ENCODE measurements at regions not wholly inside any gene's neighbourhood (a gene's known extent, or its start where the extent isn't known, plus 50 kb on each side); places are given as distances from the start of the nearest gene placed in this dataset.
"Not testable (repeated sequence)": the region's sequence is repeated elsewhere in the genome, so short reads cannot be mapped to it uniquely, and the experiment has no call there.

DNA sequence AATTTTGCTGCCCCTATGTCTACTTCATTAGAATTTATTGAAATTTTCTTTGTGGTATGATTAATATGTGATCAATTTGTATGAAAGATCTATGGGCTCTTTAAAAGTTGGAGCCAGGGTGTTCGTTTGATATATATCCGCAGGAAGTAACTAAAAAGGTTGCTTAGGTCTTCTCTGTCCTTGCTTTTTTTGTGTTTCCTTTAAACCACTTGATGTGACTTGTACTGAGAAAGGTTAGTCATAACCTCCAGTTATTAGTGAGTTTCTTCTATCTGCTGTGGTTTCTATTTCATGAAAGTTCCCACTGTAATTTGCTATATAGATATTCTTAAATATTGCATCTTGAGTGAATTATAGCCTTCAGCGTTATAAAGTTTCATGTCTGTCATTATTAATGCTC, 585.3 kb upstream of the ARID1B start:
- TF ChIP-seq, protein P1, sequence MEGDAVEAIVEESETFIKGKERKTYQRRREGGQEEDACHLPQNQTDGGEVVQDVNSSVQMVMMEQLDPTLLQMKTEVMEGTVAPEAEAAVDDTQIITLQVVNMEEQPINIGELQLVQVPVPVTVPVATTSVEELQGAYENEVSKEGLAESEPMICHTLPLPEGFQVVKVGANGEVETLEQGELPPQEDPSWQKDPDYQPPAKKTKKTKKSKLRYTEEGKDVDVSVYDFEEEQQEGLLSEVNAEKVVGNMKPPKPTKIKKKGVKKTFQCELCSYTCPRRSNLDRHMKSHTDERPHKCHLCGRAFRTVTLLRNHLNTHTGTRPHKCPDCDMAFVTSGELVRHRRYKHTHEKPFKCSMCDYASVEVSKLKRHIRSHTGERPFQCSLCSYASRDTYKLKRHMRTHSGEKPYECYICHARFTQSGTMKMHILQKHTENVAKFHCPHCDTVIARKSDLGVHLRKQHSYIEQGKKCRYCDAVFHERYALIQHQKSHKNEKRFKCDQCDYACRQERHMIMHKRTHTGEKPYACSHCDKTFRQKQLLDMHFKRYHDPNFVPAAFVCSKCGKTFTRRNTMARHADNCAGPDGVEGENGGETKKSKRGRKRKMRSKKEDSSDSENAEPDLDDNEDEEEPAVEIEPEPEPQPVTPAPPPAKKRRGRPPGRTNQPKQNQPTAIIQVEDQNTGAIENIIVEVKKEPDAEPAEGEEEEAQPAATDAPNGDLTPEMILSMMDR (IDR thresholded peaks at IDR 0.05) = no peak
- no peak for TF ChIP-seq POLR2A (IDR thresholded peaks at IDR 0.05)
- Histone ChIP-seq H3K27me3 (no peaks in the 10 kb centered on the region), H3K4me1 (no peaks in the 10 kb centered on the region), H3K9me3 (no peaks in the 10 kb centered on the region), H3K27ac (no peak overlapping the region), H3K4me3 (no peak overlapping the region), H3K36me3 (replicated peaks in 1 of 2; ENCODE audit: insufficient read depth in 1 of 2, low read depth in 2 of 2) (no peaks in the 10 kb centered on the region)
- ATAC-seq (no peak), DNase-seq (no peak)
- WGBS, 2 donors = 45 to 63% methylated on average over 3 of the region's 3 CpGs
- intact Hi-C loops (cut with DNase I) = no loop called here

DNA sequence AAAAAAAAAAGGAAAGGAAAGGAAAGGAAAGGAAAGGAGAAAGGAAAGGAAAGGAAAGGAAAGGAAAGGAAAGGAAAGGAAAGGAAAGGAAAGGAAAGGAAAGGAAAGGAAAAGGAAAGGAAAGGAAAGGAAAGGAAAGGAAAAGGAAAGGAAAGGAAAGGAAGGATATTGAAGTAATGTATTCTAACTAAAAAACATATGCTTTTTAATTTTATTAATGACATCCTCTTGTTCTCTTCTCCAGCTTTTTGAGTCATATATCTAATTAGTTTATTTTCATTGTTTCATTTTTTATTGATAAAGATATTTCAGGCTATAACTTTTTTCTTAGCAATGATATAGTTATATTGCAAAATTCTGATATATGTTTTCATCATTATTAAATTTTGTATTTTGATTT, 585.8 kb upstream of the ARID1B start:
- H3K27me3 ChIP-seq; ATAC-seq; DNase-seq; H3K36me3 ChIP-seq (replicated peaks in 1 of 2; ENCODE audit: insufficient read depth in 1 of 2, low read depth in 2 of 2); intact Hi-C loops (cut with DNase I); H3K4me1 ChIP-seq; H3K4me3 ChIP-seq; H3K9me3 ChIP-seq; H3K27ac ChIP-seq: not testable (repeated sequence)

GRCh38 chr6:156190270-156190669, 586.9 kb upstream of the ARID1B start:
- no peaks in the 10 kb centered on the region for H3K36me3 ChIP-seq (replicated peaks in 1 of 2; ENCODE audit: insufficient read depth in 1 of 2, low read depth in 2 of 2)
- no peaks in the 10 kb centered on the region for H3K9me3 ChIP-seq
- H3K4me1 ChIP-seq = no peaks in the 10 kb centered on the region
- 77 to 79% methylated on average over 6 of the region's 6 CpGs for WGBS, 2 donors
- H3K27ac ChIP-seq = no peak overlapping the region
- ATAC-seq = no peak
- H3K27me3 ChIP-seq = no peaks in the 10 kb centered on the region
- no peak for TF ChIP-seq POLR2A (IDR thresholded peaks at IDR 0.05)
- TF ChIP-seq, protein P1 (IDR thresholded peaks at IDR 0.05) = no peak
- H3K4me3 ChIP-seq = no peak overlapping the region
- intact Hi-C loops (cut with DNase I) = no loop called here
- DNase-seq = peak in 2 of 4 donors; percentile 19 to 26

DNA sequence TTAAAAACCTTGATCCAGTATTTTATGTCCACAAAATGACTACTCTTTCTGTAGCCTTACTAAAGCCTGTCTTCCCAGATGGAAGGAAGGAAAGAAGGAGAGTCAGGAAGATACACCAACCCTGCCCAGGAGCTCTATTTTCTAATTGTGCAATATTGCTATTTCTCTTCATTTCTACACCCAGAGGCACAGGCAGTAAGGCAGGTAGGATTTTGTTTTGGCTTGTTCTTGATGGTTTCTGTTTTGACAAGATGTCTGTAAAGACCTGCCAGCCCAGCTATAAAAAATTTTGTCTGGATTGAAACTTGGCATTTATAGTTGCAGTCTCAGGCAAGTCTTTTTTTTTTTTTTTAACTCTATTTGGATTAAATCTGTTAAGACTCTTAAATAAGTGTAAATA, 587.5 kb upstream of the ARID1B start:
- ATAC-seq = no peak
- H3K36me3 ChIP-seq (replicated peaks in 1 of 2; ENCODE audit: insufficient read depth in 1 of 2, low read depth in 2 of 2) = no peaks in the 10 kb centered on the region
- no peaks in the 10 kb centered on the region for H3K9me3 ChIP-seq
- H3K4me1 ChIP-seq = no peaks in the 10 kb centered on the region
- H3K27ac ChIP-seq = no peak overlapping the region
- intact Hi-C loops (cut with DNase I) = no loop called here
- H3K27me3 ChIP-seq = no peaks in the 10 kb centered on the region
- TF ChIP-seq, protein P1 (IDR thresholded peaks at IDR 0.05) = no peak
- no peak for TF ChIP-seq POLR2A (IDR thresholded peaks at IDR 0.05)
- H3K4me3 ChIP-seq = no peak overlapping the region
- DNase-seq = no peak

DNA sequence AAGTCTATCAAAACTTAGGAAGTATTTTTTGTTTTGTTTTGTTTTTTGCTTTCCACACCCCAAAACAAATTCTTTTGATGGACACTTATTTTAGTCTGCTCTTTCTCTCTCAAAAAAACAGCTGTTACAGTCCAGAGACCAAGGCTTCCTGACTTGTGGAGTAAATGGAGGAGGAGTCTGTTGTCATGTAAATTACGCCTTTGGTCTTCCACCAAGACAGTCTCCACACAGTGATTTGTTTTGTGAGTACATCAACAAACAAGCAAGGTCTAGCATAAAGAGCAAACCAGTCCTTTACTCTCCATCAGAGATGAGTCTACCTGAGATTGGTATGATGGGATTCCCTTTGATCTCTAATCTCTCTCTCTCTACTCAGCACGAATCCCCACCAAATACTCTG, 588.0 kb upstream of the ARID1B start:
- Histone ChIP-seq H3K27ac (no peak overlapping the region), H3K4me3 (no peak overlapping the region), H3K9me3 (no peaks in the 10 kb centered on the region), H3K27me3 (no peaks in the 10 kb centered on the region), H3K36me3 (replicated peaks in 1 of 2; ENCODE audit: insufficient read depth in 1 of 2, low read depth in 2 of 2) (no peaks in the 10 kb centered on the region), H3K4me1 (no peaks in the 10 kb centered on the region)
- 43 to 49% methylated on average over 2 of the region's 2 CpGs for WGBS, 2 donors
- DNase-seq (no peak), ATAC-seq (no peak)
- TF ChIP-seq, protein P1 (IDR thresholded peaks at IDR 0.05) = no peak
- TF ChIP-seq POLR2A (IDR thresholded peaks at IDR 0.05) = no peak
- intact Hi-C loops (cut with DNase I) = no loop called here

Data from body of pancreas (tissue), 4 donors.